Vagina (tissue), 2 donors: ENCODE measurements at regions not wholly inside any gene's neighbourhood (a gene's known extent, or its start where the extent isn't known, plus 50 kb on each side); places are given as distances from the start of the nearest gene placed in this dataset.

ENCODE experiments used
- DNase-seq, 2 donors: peaks; one replicate each; pipeline ENCODE4 v3.0.0-alpha.2; 2017; ENCODE audit errors: extremely low spot score in 2 of 2
- H3K27ac ChIP-seq: fragments of 200-600 bp; sonication (generic); one replicate; pipeline ENCODE4 v1.5.1; 2019
- H3K27me3 ChIP-seq: fragments of 200-600 bp; sonication (generic); one replicate; pipeline ENCODE4 v1.5.1; 2019
- H3K36me3 ChIP-seq, 2 donors: fragments of 200-600 bp; sonication (generic); one replicate each; pipeline ENCODE4 v1.5.1; 2017 to 2019
- H3K4me1 ChIP-seq: fragments of 200-600 bp; sonication (generic); one replicate; pipeline ENCODE4 v1.5.1; 2019
- H3K4me3 ChIP-seq, 2 donors: fragments of 200-600 bp; sonication (generic); 1 replicate in 1 of 2; 2 replicates in 1 of 2; pipeline ENCODE4 v1.5.1; 2016 to 2019
- H3K9me3 ChIP-seq: fragments of 200-600 bp; sonication (generic); one replicate; pipeline ENCODE4 v1.5.1; 2019
- POLR2A ChIP-seq, 2 donors: fragments of 450-650 bp; IDR thresholded peaks; one replicate each; pipeline ENCODE4 v1.6.1; 2017; ENCODE audit warnings: antibody characterized with exemption in 2 of 2, mild to moderate bottlenecking in 2 of 2, moderate library complexity in 2 of 2
- POLR2AphosphoS5 ChIP-seq, 2 donors: sonication (generic); formaldehyde crosslinking; IDR thresholded peaks; one replicate each; pipeline ENCODE4 v1.9.0; 2017; ENCODE audit warnings: antibody characterized with exemption in 2 of 2, mild to moderate bottlenecking in 2 of 2, low read depth in 1 of 2; ENCODE audit not compliant: insufficient read depth in 1 of 2
- intact Hi-C: fragments of 100-400 bp; cut with DNase I; formaldehyde crosslinking; loops from one replicate; pipeline ENCODE4 v1.15.1; 2023
- TF ChIP-seq, protein P1 (sequence below), 3 experiments: fragments of 450-650 bp in 2 of 3; fragments of 200-600 bp in 1 of 3; sonication (generic) in 1 of 3; IDR thresholded peaks; one replicate each; pipeline ENCODE4 v1.5.1; 2017 to 2019; ENCODE audit warnings: antibody characterized with exemption in 3 of 3, mild to moderate bottlenecking in 2 of 3, moderate library complexity in 2 of 3

DNA sequence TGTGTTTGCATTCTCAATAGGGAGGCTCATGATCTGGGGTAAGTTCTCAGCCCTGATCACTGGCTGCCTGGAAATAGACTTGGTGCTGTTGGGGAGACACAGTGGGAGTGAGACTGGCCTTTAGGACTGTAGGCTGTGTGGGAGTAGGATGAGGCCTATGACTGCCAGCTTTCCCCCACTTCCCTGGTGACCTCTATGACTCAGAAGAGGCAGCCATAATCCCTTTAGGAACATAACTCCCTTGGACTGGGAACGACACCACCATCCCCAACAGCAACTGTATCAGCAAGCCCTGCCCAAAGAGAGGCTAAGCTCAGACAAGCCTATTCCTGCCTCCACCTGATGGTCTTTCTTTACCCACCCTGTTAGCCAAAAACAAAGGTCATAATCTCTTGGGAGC lies 91.3 kb downstream of the SUCNR1 start:
- no peak for DNase-seq
- no peak overlapping the region for H3K27ac ChIP-seq
- H3K9me3 ChIP-seq = no peaks in the 10 kb centered on the region
- H3K36me3 ChIP-seq = no peaks in the 10 kb centered on the region
- intact Hi-C loops = no loop called here
- H3K4me1 ChIP-seq = no peaks in the 10 kb centered on the region
- H3K4me3 ChIP-seq = no peak overlapping the region
- no peaks in the 10 kb centered on the region for H3K27me3 ChIP-seq
- TF ChIP-seq POLR2AphosphoS5 (IDR thresholded peaks at IDR 0.05; ENCODE audit: insufficient read depth in 1 of 2, low read depth in 1 of 2) (no peak), POLR2A (IDR thresholded peaks at IDR 0.05) (no peak)
- TF ChIP-seq, protein P1, sequence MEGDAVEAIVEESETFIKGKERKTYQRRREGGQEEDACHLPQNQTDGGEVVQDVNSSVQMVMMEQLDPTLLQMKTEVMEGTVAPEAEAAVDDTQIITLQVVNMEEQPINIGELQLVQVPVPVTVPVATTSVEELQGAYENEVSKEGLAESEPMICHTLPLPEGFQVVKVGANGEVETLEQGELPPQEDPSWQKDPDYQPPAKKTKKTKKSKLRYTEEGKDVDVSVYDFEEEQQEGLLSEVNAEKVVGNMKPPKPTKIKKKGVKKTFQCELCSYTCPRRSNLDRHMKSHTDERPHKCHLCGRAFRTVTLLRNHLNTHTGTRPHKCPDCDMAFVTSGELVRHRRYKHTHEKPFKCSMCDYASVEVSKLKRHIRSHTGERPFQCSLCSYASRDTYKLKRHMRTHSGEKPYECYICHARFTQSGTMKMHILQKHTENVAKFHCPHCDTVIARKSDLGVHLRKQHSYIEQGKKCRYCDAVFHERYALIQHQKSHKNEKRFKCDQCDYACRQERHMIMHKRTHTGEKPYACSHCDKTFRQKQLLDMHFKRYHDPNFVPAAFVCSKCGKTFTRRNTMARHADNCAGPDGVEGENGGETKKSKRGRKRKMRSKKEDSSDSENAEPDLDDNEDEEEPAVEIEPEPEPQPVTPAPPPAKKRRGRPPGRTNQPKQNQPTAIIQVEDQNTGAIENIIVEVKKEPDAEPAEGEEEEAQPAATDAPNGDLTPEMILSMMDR (IDR thresholded peaks at IDR 0.05) = no peak

DNA sequence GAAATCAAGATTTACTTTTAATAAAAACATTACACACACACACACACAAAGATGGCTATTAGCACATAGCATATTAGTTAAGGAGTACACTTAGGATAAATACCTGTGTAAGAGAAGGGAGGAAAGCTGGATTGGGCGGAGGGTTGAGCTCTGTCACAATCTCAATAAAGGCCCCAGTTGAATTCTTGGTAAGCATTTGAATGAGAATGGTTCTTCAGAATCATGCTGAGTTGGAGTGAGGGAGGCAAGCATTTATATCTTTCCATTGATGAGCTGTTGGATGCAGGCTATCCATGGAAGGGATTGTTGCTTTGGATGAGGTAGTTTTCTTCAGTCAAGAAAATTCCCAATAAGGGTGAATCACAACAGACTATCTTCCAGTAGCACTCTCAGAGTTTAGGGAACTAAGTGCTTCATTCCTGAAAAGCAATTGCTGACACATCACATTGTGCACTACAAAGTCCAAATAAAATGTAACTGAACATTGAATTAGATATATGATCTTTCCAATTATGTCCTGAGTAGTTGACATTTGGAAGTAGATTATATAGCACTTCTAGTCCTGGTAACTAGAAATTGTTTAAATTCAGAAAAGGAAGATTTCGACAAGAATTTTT lies 95.7 kb downstream of the SUCNR1 start:
- TF ChIP-seq POLR2A (IDR thresholded peaks at IDR 0.05) = no peak
- no peak for TF ChIP-seq POLR2AphosphoS5 (IDR thresholded peaks at IDR 0.05; ENCODE audit: insufficient read depth in 1 of 2, low read depth in 1 of 2)
- TF ChIP-seq, protein P1 (IDR thresholded peaks at IDR 0.05) = no peak
- intact Hi-C loops = no loop called here
- Histone ChIP-seq H3K27me3 (no peaks in the 10 kb centered on the region), H3K36me3 (no peaks in the 10 kb centered on the region), H3K4me1 (no peaks in the 10 kb centered on the region), H3K9me3 (no peaks in the 10 kb centered on the region), H3K4me3 (no peak overlapping the region), H3K27ac (no peak overlapping the region)
- DNase-seq = no peak

DNA sequence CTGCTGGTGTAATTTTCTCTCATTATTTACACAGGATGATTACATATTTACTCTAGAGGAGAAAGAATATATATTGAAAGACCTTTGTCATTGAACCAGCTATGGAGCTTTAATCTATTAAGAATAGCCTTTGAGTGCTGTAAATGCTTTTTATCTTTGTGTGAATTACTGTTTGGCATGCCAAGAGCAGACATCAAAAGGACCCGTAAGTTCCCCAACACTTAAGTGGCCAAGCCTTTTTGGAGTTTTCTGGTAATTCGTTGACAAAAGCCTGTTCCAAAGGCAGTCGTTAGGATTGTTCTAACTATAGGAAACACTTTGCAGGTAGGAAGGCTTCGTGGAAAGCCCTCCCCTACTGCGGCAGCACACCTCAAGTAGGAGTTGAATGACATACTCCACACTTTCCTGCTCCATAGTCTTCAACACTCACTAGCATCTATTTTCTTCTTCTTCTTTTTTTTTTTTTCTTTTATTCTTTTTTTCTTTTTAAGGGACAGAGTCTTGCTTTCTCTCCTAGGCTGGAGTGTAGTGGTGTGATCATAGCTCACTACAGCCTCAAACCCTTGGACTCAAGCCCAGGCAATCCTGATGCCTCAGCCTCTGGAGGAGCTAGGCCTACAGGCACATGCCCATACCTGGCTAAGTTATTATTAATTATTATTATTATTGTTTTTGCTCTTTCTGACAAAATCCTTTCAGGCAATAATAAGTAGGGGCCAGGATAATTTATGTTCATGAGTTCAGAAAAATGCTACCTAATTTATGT lies 98.6 kb downstream of the SUCNR1 start:
- Histone ChIP-seq H3K27me3 (no peaks in the 10 kb centered on the region), H3K36me3 (no peaks in the 10 kb centered on the region), H3K4me3 (no peak overlapping the region), H3K4me1 (peaks cover 8% of the 10 kb centered on the region), H3K27ac (no peak overlapping the region), H3K9me3 (no peaks in the 10 kb centered on the region)
- intact Hi-C loops = no loop called here
- TF ChIP-seq, protein P1 (IDR thresholded peaks at IDR 0.05) = no peak
- TF ChIP-seq POLR2A (IDR thresholded peaks at IDR 0.05) = no peak
- no peak for TF ChIP-seq POLR2AphosphoS5 (IDR thresholded peaks at IDR 0.05; ENCODE audit: insufficient read depth in 1 of 2, low read depth in 1 of 2)
- no peak for DNase-seq

DNA sequence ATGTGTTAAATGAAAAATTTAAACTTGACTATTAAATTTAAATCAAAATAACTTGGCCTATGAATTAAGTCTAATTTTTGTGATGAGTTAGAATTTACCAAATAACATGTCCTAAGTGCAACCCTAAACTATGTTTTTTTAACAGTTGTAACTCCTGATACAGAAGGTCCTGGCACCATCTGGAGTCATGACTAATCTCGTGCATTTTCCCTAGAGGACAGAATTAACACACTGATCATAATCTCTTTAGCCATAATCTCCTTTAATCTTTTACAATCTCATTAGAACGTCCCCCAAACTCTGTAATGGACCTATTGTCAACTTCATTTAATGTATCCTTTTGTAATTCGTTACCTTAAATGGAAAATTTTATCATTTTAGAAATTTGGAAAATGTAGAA lies 100.6 kb downstream of the SUCNR1 start:
- intact Hi-C loops = no loop called here
- TF ChIP-seq, protein P1 (IDR thresholded peaks at IDR 0.05) = no peak
- no peak for TF ChIP-seq POLR2A (IDR thresholded peaks at IDR 0.05)
- TF ChIP-seq POLR2AphosphoS5 (IDR thresholded peaks at IDR 0.05; ENCODE audit: insufficient read depth in 1 of 2, low read depth in 1 of 2) = no peak
- DNase-seq = no peak
- Histone ChIP-seq H3K4me3 (no peak overlapping the region), H3K27ac (no peak overlapping the region), H3K27me3 (no peaks in the 10 kb centered on the region), H3K4me1 (peaks cover 8% of the 10 kb centered on the region), H3K36me3 (no peaks in the 10 kb centered on the region), H3K9me3 (no peaks in the 10 kb centered on the region)
